OCI-LY3 (cell line): ENCODE measurements at regions not wholly inside any gene's neighbourhood (a gene's known extent, or its start where the extent isn't known, plus 50 kb on each side); places are given as distances from the start of the nearest gene placed in this dataset.

ENCODE experiments used
- CTCF ChIP-seq: fragments of 200-600, 300-600 bp; sonication (generic); IDR thresholded peaks from 2 replicates; pipeline ENCODE4 v1.5.1; 2014; ENCODE audit warnings: antibody characterized with exemption, low read length, low read depth
- EZH2phosphoT487 ChIP-seq: fragments of 200-600 bp; shearing (Covaris generic); IDR thresholded peaks from 2 replicates; pipeline ENCODE4 v1.6.1; 2018; ENCODE audit warnings: antibody characterized with exemption, mixed run types, low read depth

- TF ChIP-seq CTCF (no peak), EZH2phosphoT487 (no peak)
Observed at GRCh38 chr9:118606668-118607067, 762.6 kb downstream of the BRINP1 start.
